ENCODE measurements at regions not wholly inside any gene's neighbourhood (a gene's known extent, or its start where the extent isn't known, plus 50 kb on each side); places are given as distances from the start of the nearest gene placed in this dataset.

GRCh38 chr2:19783935-19784334 lies 117.8 kb downstream of the TTC32 start:
- no peaks in the 10 kb centered on the region for H3K36me3 ChIP-seq (ENCODE audit: insufficient read depth, low read length)
- no peak overlapping the region for H3K4me3 ChIP-seq (ENCODE audit: low read depth, low read length, poor library complexity, severe bottlenecking)
- H3K4me1 ChIP-seq (ENCODE audit: insufficient read depth, low read length, severe bottlenecking), result no peaks in the 10 kb centered on the region
- H3F3A ChIP-seq (ENCODE audit: insufficient read depth, low read length), result no peaks in the 10 kb centered on the region
- no peaks in the 10 kb centered on the region for H3K27me3 ChIP-seq (ENCODE audit: insufficient read depth, low read length)
- no peaks in the 10 kb centered on the region for H3K79me2 ChIP-seq (ENCODE audit: insufficient read depth, low read length)
- TF ChIP-seq CTCF (IDR thresholded peaks at IDR 0.05; ENCODE audit: low read length) (no peak), EZH2 (IDR thresholded peaks at IDR 0.05; ENCODE audit: borderline replicate concordance, low read length) (no peak)
- H3K9me2 ChIP-seq (ENCODE audit: low read depth, low read length), result no peaks in the 10 kb centered on the region
- H3K9ac ChIP-seq (ENCODE audit: low read length), result no peak overlapping the region
- no peak overlapping the region for H3K27ac ChIP-seq (ENCODE audit: low read depth, low read length, poor library complexity, severe bottlenecking)
- H4K20me1 ChIP-seq (ENCODE audit: insufficient read depth, low read length), result no peaks in the 10 kb centered on the region
- no peaks in the 10 kb centered on the region for H3K9me3 ChIP-seq (ENCODE audit: low read length)
- no peak overlapping the region for H3K4me2 ChIP-seq (ENCODE audit: low read length)
- no peak overlapping the region for H2AFZ ChIP-seq (ENCODE audit: low read length)

- Histone ChIP-seq H3K27ac (ENCODE audit: low read depth, low read length, poor library complexity, severe bottlenecking) (no peak overlapping the region), H3K9ac (ENCODE audit: low read length) (no peak overlapping the region), H3K36me3 (ENCODE audit: insufficient read depth, low read length) (no peaks in the 10 kb centered on the region), H3K9me2 (ENCODE audit: low read depth, low read length) (no peaks in the 10 kb centered on the region), H3K27me3 (ENCODE audit: insufficient read depth, low read length) (no peaks in the 10 kb centered on the region), H3K4me2 (ENCODE audit: low read length) (no peak overlapping the region), H2AFZ (ENCODE audit: low read length) (no peak overlapping the region), H3K79me2 (ENCODE audit: insufficient read depth, low read length) (no peaks in the 10 kb centered on the region), H3F3A (ENCODE audit: insufficient read depth, low read length) (no peaks in the 10 kb centered on the region), H3K9me3 (ENCODE audit: low read length) (no peaks in the 10 kb centered on the region), H4K20me1 (ENCODE audit: insufficient read depth, low read length) (no peaks in the 10 kb centered on the region), H3K4me3 (ENCODE audit: low read depth, low read length, poor library complexity, severe bottlenecking) (no peak overlapping the region), H3K4me1 (ENCODE audit: insufficient read depth, low read length, severe bottlenecking) (no peaks in the 10 kb centered on the region)
- no peak for TF ChIP-seq EZH2 (IDR thresholded peaks at IDR 0.05; ENCODE audit: borderline replicate concordance, low read length)
- no peak for TF ChIP-seq CTCF (IDR thresholded peaks at IDR 0.05; ENCODE audit: low read length)
These were observed 124.8 kb downstream of the TTC32 start for GRCh38 chr2:19776941-19777514.

- no peaks in the 10 kb centered on the region for H3K4me1 ChIP-seq (ENCODE audit: insufficient read depth, low read length, severe bottlenecking)
- H3K79me2 ChIP-seq (ENCODE audit: insufficient read depth, low read length), result no peaks in the 10 kb centered on the region
- no peaks in the 10 kb centered on the region for H3K27me3 ChIP-seq (ENCODE audit: insufficient read depth, low read length)
- H3K4me2 ChIP-seq (ENCODE audit: low read length), result no peak overlapping the region
- H3K4me3 ChIP-seq (ENCODE audit: low read depth, low read length, poor library complexity, severe bottlenecking), result no peak overlapping the region
- no peak overlapping the region for H3K27ac ChIP-seq (ENCODE audit: low read depth, low read length, poor library complexity, severe bottlenecking)
- H3K9me2 ChIP-seq (ENCODE audit: low read depth, low read length), result no peaks in the 10 kb centered on the region
- H3K36me3 ChIP-seq (ENCODE audit: insufficient read depth, low read length), result no peaks in the 10 kb centered on the region
- no peak overlapping the region for H3K9ac ChIP-seq (ENCODE audit: low read length)
- no peak for TF ChIP-seq EZH2 (IDR thresholded peaks at IDR 0.05; ENCODE audit: borderline replicate concordance, low read length)
- no peak for TF ChIP-seq CTCF (IDR thresholded peaks at IDR 0.05; ENCODE audit: low read length)
- H3K9me3 ChIP-seq (ENCODE audit: low read length), result no peaks in the 10 kb centered on the region
- H3F3A ChIP-seq (ENCODE audit: insufficient read depth, low read length), result no peaks in the 10 kb centered on the region
- no peak overlapping the region for H2AFZ ChIP-seq (ENCODE audit: low read length)
- H4K20me1 ChIP-seq (ENCODE audit: insufficient read depth, low read length), result no peaks in the 10 kb centered on the region
These were observed 125.9 kb downstream of the TTC32 start for GRCh38 chr2:19775838-19776237.

Measured in OCI-LY1 (cell line).